ENCODE measurements at regions not wholly inside any gene's neighbourhood (a gene's known extent, or its start where the extent isn't known, plus 50 kb on each side); places are given as distances from the start of the nearest gene placed in this dataset.

GRCh38 chr10:29784175-29784773, 149.5 kb upstream of the SVIL start:
- WGBS (ENCODE audit: low lambda C conversion rate), result 9% methylated on average over 7 of the region's 7 CpGs
- Histone ChIP-seq H3K9ac (ENCODE audit: insufficient read depth, low read depth, low read length) (no peak overlapping the region), H4K20me1 (ENCODE audit: insufficient read depth, low read length) (no peaks in the 10 kb centered on the region), H3K36me3 (replicated peaks in 1 of 2; ENCODE audit: control insufficient read depth in 1 of 2, insufficient read depth in 2 of 2, low read length in 2 of 2) (no peaks in the 10 kb centered on the region), H3K27ac (ENCODE audit: extremely low read length, insufficient read depth, low read length) (no peak overlapping the region), H3K4me3 (replicated peaks in 1 of 3; ENCODE audit: insufficient read depth in 1 of 3, low read depth in 2 of 3, low read length in 3 of 3) (no peak overlapping the region), H3K4me1 (ENCODE audit: insufficient read depth, low read length) (0 out of 2 replicates have a peak, but pooled peaks cover 7% of the 10 kb centered on the region), H3K4me2 (ENCODE audit: low read depth, low read length) (no peak overlapping the region), H2AFZ (ENCODE audit: low read length) (no peak overlapping the region), H3K9me3 (ENCODE audit: low read length) (no peaks in the 10 kb centered on the region), H3K27me3 (ENCODE audit: control insufficient read depth in 1 of 2, insufficient read depth in 2 of 2, low read length in 2 of 2) (peaks cover 0 to 3% of the 10 kb centered on the region in 2 experiments; a peak in 1 of 5 replicates), H3K79me2 (ENCODE audit: insufficient read depth, low read length) (no peaks in the 10 kb centered on the region)
- no TSS peak for BruUV-seq (replicated peaks)
- CTCF ChIA-PET (ENCODE audit: low intra/inter-chr PET ratio, low total read pairs), result no interaction called here
- ATAC-seq, result peak; percentile 41; the same call in 1 of the 3 replicates
- in situ Hi-C loops (cut with HindIII; ENCODE audit: extremely low pct_ligation_motif_present, low pct_unique_long_range_greater_than_20kb), result no loop called here
- POLR2A ChIA-PET, result no interaction called here
- peak; percentile 29 for DNase-seq (ENCODE audit: low spot score)
- FAIRE-seq, result no peak
- TF ChIP-seq SAP130 (CRISPR knock-in tag; IDR thresholded peaks at IDR 0.05; ENCODE audit: low read depth) (0 out of 2 replicates have a peak, but pooled peaks have one; percentile 19), TFAP4 (IDR thresholded peaks at IDR 0.05; ENCODE audit: borderline replicate concordance, low read depth) (peak; percentile 65; the same call in 1 of the 2 replicates), PHF20 (CRISPR knock-in tag; IDR thresholded peaks at IDR 0.05) (no peak), NFE2L2 (IDR thresholded peaks at IDR 0.05; ENCODE audit: low read length) (0 out of 2 replicates have a peak, but pooled peaks have one; percentile 25), RELA (CRISPR knock-in tag; IDR thresholded peaks at IDR 0.05) (no peak), EP300 (IDR thresholded peaks at IDR 0.05; ENCODE audit: low read depth in 2 of 2, low read length in 2 of 2) (peak in 1 of 2 experiments; percentile 13; a peak in 1 of 4 replicates), EP300 (CRISPR knock-in tag; IDR thresholded peaks at IDR 0.05; ENCODE audit: borderline replicate concordance) (no peak), ZBTB8A (CRISPR knock-in tag; IDR thresholded peaks at IDR 0.05; ENCODE audit: borderline replicate concordance, low read depth) (no peak), FOSL2 (CRISPR knock-in tag; IDR thresholded peaks at IDR 0.05) (peak; percentile 67)
- intact Hi-C loops (cut with micrococcal nuclease; ENCODE audit: unreplicated experiment), result no loop called here
